RWPE1 (cell line): ENCODE measurements at regions not wholly inside any gene's neighbourhood (a gene's known extent, or its start where the extent isn't known, plus 50 kb on each side); places are given as distances from the start of the nearest gene placed in this dataset.

Source experiments
- CTCF ChIA-PET: fragments of 350-600 bp; sonication (Branson Sonifier 250); formaldehyde crosslinking; extraction: SDS; loops from one replicate; lab custom pipeline; 2021; lab: Yijun Ruan, JAX
- POLR2A ChIA-PET: fragments of 400-600 bp; formaldehyde crosslinking; extraction: SDS; loops from one replicate; lab custom pipeline; 2020; ENCODE audit warnings: antibody characterized with exemption; ENCODE audit not compliant: low non-redundant PET; lab: Yijun Ruan, JAX
- DNase-seq: peaks from one replicate; pipeline ENCODE4 v3.0.0; 2012; ENCODE audit warnings: low spot score
- H3K27ac ChIP-seq: fragments of 450-650 bp; 2 replicates; pipeline ENCODE4 v1.5.1; 2017
- CTCF ChIP-seq: fragments of 450-650 bp; conservative IDR thresholded peaks from 2 replicates; pipeline ENCODE4 v1.5.1; 2017; ENCODE audit warnings: low read depth, mild to moderate bottlenecking

- no peak for TF ChIP-seq CTCF
- CTCF ChIA-PET = interaction anchor here (0.6 kb wide), 1 partner anchor 85 kb away, joined by 3 read pairs; no protein-coding TSS in a partner anchor
- DNase-seq = no peak
- POLR2A ChIA-PET = no interaction called here
- no peak overlapping the region for H3K27ac ChIP-seq
Measured at GRCh38 chr2:240351088-240351741, 84.2 kb upstream of the GPC1 start.

DNA sequence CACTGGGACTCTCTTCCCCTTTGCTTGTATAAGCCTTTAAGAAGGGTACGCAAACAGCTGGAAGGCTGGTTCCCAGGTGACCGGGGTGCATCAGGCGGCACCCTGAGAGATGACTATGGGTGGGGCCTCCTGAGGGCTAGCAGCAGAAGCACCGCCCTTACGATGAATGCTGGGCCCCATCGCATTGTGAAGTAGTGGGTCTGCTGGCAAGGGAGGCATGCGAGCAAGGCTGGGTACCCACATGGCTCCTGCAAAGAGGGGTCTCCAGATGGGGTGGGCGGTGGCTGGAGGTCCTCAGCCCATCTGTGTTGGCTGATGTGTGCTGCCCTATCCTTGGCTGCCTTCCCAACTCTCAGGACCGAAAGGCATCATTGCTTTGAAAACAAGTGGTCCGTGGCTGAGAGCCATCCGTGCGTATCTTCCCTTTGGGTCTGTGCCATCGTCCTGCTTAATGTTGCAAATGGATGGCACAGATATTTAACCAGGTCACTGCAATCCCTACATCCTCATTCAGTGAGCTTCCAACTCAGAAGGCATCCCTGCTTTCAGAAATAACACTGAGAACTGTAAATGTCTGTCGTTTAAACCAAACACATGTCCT, 83.5 kb upstream of the GPC1 start:
- no peak overlapping the region for H3K27ac ChIP-seq
- ChIA-PET CTCF (no interaction called here), POLR2A (no interaction called here)
- TF ChIP-seq CTCF = no peak
- DNase-seq = no peak

- CTCF ChIA-PET = interaction anchor here (0.6 kb wide), 1 partner anchor 361 kb away, joined by 3 read pairs; no protein-coding TSS in a partner anchor
- no peak for DNase-seq
- no peak for TF ChIP-seq CTCF
- no peak overlapping the region for H3K27ac ChIP-seq
- POLR2A ChIA-PET = no interaction called here
Measured at GRCh38 chr2:240353086-240353798, 82.2 kb upstream of the GPC1 start.

- no peak for TF ChIP-seq CTCF
- ChIA-PET CTCF (interaction anchor here (0.6 kb wide), 1 partner anchor 362 kb away, joined by 3 read pairs; no protein-coding TSS in a partner anchor), POLR2A (no interaction called here)
- no peak for DNase-seq
- H3K27ac ChIP-seq = no peak overlapping the region
Measured at GRCh38 chr2:240353944-240354343, 81.5 kb upstream of the GPC1 start.

- peak overlapping the region; percentile 63 for H3K27ac ChIP-seq
- peak; percentile 45 for DNase-seq
- ChIA-PET CTCF (no interaction called here), POLR2A (interaction anchor here (1.2 kb wide), 1 partner anchor 15 kb away, joined by 3 read pairs; no protein-coding TSS in a partner anchor)
- TF ChIP-seq CTCF = no peak
Measured at GRCh38 chr2:240355001-240355891, 80.2 kb upstream of the GPC1 start.
